Esophagus muscularis mucosa (tissue), 4 donors: ENCODE measurements at regions not wholly inside any gene's neighbourhood (a gene's known extent, or its start where the extent isn't known, plus 50 kb on each side); places are given as distances from the start of the nearest gene placed in this dataset.
A peak's percentile ranks its signal among the peaks of the same experiment; 100 is the strongest.

ENCODE experiments used
- DNase-seq: peaks from one replicate; pipeline ENCODE4 v3.0.0-alpha.2; 2017; ENCODE audit errors: extremely low spot score
- H3K27ac ChIP-seq, 4 donors: fragments of 200-600 bp; sonication (generic); replicated peaks in 1 of 4; 1 replicate in 3 of 4; 2 replicates in 1 of 4; pipeline ENCODE4 v1.5.1; 2016 to 2019; ENCODE audit warnings: mild to moderate bottlenecking in 1 of 4
- H3K27me3 ChIP-seq, 4 donors: fragments of 200-600 bp; sonication (generic); one replicate each; pipeline versions ENCODE4 v1.5.1 to v1.6.0; 2016 to 2019
- H3K36me3 ChIP-seq, 4 donors: fragments of 200-600 bp; sonication (generic); one replicate each; pipeline ENCODE4 v1.5.1; 2016 to 2019
- H3K4me1 ChIP-seq, 4 donors: fragments of 200-600 bp; sonication (generic); one replicate each; pipeline ENCODE4 v1.5.1; 2016 to 2019
- H3K4me3 ChIP-seq, 4 donors: fragments of 200-600 bp; sonication (generic); 1 replicate in 2 of 4; 2 replicates in 2 of 4; pipeline ENCODE4 v1.5.1; 2016 to 2019; ENCODE audit warnings: mild to moderate bottlenecking in 4 of 4, moderate library complexity in 1 of 4
- H3K9me3 ChIP-seq, 4 donors: fragments of 200-600 bp; sonication (generic); 1 replicate in 3 of 4; 2 replicates in 1 of 4; pipeline ENCODE4 v1.5.1; 2016 to 2019
- EP300 ChIP-seq: sonication (generic); formaldehyde crosslinking; IDR thresholded peaks from one replicate; pipeline ENCODE4 v1.6.1; 2017; ENCODE audit warnings: antibody characterized with exemption
- POLR2A ChIP-seq: fragments of 450-650 bp; IDR thresholded peaks from one replicate; pipeline ENCODE4 v1.6.1; 2017; ENCODE audit warnings: antibody characterized with exemption, moderate library complexity, mild to moderate bottlenecking, low read depth
- POLR2AphosphoS5 ChIP-seq, 2 donors: sonication (generic); formaldehyde crosslinking; IDR thresholded peaks; one replicate each; pipeline ENCODE4 v1.6.1; 2017; ENCODE audit warnings: antibody characterized with exemption in 2 of 2
- WGBS: methylation state at CpG from one replicate; pipeline ENCODE4 v1.1.5; 2018; 5-methylcytosine and 5-hydroxymethylcytosine counted together
- intact Hi-C: fragments of 100-400 bp; cut with DNase I; formaldehyde crosslinking; loops from one replicate; pipeline ENCODE4 v1.15.1; 2023
- TF ChIP-seq, protein P1 (sequence below), 3 experiments: fragments of 200-600 bp in 2 of 3; fragments of 450-650 bp in 1 of 3; sonication (generic) in 2 of 3; IDR thresholded peaks; one replicate each; pipeline ENCODE4 v1.5.1; 2017 to 2019; ENCODE audit warnings: antibody characterized with exemption in 3 of 3, mild to moderate bottlenecking in 2 of 3, moderate library complexity in 1 of 3

DNA sequence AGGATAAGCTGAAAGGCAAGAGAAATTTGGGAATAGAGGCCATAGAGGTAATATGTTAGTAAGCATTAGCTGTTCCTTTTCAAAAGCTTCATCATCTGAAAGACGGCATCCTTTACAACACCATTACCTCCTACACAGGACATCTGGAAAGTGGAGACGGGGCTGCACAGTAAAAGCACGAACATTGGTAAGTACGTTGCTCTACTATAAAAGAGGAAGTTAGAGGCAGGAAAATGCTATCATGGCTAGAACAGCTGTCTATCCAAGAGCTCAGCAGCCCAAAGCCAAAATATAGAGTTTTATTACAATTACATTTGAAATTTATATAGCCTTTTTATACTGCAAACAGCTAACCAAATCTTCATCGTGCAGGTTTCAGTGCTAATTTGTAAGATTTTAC lies 172.3 kb upstream of the GRIP1 start:
- Histone ChIP-seq H3K36me3 (no peaks in the 10 kb centered on the region), H3K4me3 (no peak overlapping the region), H3K27ac (no peak overlapping the region), H3K27me3 (no peaks in the 10 kb centered on the region), H3K4me1 (peaks cover 0 to 16% (median 14%) of the 10 kb centered on the region in 4 donors), H3K9me3 (no peaks in the 10 kb centered on the region)
- WGBS, result 80% methylated on average over 5 of the region's 5 CpGs
- intact Hi-C loops, result no loop called here
- no peak for DNase-seq
- TF ChIP-seq POLR2AphosphoS5 (IDR thresholded peaks at IDR 0.05) (no peak), POLR2A (no peak), EP300 (no peak)
- TF ChIP-seq, protein P1, sequence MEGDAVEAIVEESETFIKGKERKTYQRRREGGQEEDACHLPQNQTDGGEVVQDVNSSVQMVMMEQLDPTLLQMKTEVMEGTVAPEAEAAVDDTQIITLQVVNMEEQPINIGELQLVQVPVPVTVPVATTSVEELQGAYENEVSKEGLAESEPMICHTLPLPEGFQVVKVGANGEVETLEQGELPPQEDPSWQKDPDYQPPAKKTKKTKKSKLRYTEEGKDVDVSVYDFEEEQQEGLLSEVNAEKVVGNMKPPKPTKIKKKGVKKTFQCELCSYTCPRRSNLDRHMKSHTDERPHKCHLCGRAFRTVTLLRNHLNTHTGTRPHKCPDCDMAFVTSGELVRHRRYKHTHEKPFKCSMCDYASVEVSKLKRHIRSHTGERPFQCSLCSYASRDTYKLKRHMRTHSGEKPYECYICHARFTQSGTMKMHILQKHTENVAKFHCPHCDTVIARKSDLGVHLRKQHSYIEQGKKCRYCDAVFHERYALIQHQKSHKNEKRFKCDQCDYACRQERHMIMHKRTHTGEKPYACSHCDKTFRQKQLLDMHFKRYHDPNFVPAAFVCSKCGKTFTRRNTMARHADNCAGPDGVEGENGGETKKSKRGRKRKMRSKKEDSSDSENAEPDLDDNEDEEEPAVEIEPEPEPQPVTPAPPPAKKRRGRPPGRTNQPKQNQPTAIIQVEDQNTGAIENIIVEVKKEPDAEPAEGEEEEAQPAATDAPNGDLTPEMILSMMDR (IDR thresholded peaks at IDR 0.05), result no peak

DNA sequence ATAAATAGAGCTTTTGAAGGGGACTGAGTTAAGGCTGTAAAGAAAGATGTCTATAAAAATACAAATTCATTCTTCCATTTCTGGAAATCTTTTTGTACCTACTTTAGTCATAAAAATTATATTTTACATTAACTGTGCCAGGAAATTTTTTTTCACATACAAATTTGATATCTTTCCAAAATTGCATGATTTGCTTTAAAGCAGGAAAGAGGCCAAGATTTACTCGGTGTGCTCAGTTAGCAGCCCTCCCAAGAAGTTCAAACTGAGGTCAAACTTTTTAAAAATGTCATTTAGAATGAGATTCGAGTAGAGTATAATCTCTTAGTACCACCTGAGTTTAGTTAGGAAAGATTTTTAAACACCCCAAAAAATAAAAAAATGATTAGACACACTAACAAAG lies 173.2 kb upstream of the GRIP1 start:
- DNase-seq, result no peak
- H3K27me3 ChIP-seq, result no peaks in the 10 kb centered on the region
- H3K4me1 ChIP-seq, result peaks cover 0 to 16% (median 14%) of the 10 kb centered on the region in 4 donors
- no peak for TF ChIP-seq EP300
- TF ChIP-seq, protein P1 (IDR thresholded peaks at IDR 0.05), result no peak
- H3K27ac ChIP-seq, result no peak overlapping the region
- no peaks in the 10 kb centered on the region for H3K9me3 ChIP-seq
- intact Hi-C loops, result no loop called here
- 8% methylated on average over 2 of the region's 2 CpGs for whole genome bisulfite sequencing
- no peak overlapping the region for H3K4me3 ChIP-seq
- H3K36me3 ChIP-seq, result no peaks in the 10 kb centered on the region

DNA sequence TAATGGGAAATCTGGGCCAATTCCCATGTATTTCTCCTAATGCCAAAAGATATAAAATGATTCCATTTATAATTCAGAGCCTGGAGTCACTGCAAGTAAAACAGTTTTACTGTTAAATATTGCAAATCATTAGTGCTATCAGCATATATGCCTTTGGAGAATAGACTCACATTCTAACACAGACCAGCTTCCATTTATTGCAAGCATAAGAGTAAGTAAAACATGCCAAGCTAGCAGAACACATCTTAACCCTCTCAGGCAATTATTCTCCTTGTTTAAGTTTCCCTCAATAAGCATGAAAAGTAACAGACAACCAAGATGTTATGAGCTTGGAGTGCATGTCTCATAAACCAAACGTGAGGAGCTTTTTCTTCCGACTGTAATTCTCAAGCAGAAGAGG lies 173.9 kb upstream of the GRIP1 start:
- no peak overlapping the region for H3K4me3 ChIP-seq
- intact Hi-C loops, result no loop called here
- H3K36me3 ChIP-seq, result no peaks in the 10 kb centered on the region
- H3K4me1 ChIP-seq, result peaks cover 0 to 16% (median 14%) of the 10 kb centered on the region in 4 donors
- no peak for TF ChIP-seq EP300
- 31% methylated on average over 2 of the region's 2 CpGs for WGBS
- no peak overlapping the region for H3K27ac ChIP-seq
- DNase-seq, result no peak
- H3K9me3 ChIP-seq, result no peaks in the 10 kb centered on the region
- H3K27me3 ChIP-seq, result no peaks in the 10 kb centered on the region

DNA sequence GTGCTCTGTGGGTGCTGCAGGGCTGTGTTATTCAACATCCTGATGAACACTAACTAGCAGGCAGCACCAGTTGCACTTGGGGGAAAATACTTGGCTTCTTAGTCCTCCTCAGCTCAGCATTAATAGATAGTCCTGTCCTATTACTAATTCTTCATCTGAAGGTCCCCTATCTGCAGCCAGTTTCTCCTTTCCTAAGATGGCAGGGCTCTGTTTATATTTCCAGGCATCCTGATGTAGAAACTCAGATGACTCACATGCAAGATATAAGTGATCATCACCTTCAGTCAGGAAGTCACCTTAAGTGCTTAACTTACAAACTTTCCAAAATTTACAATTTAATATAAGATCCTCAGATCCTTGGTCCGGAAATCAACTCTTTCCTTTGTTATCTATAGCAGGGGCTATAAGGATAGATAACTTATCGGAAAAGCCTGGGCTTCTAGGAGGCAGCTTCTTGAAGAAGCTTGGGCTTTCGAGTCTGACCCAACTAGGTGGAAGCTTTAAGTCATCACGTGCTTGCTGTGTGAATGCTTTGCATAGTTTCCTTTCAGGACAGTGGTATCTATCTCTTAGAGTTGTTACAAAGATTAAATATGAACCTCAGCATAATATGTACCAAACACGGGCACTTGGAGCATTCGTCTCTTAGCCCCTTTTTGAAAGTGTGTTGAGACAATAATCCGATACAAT lies 181.0 kb upstream of the GRIP1 start:
- peaks cover 0 to 20% (median 17%) of the 10 kb centered on the region in 4 donors for H3K4me1 ChIP-seq
- H3K27me3 ChIP-seq, result no peaks in the 10 kb centered on the region
- 73% methylated on average over 7 of the region's 7 CpGs for WGBS
- H3K9me3 ChIP-seq, result no peaks in the 10 kb centered on the region
- no peak for TF ChIP-seq EP300
- TF ChIP-seq, protein P1 (IDR thresholded peaks at IDR 0.05), result no peak
- TF ChIP-seq POLR2A, result no peak
- TF ChIP-seq POLR2AphosphoS5 (IDR thresholded peaks at IDR 0.05), result no peak
- DNase-seq, result no peak
- H3K4me3 ChIP-seq, result no peak overlapping the region
- intact Hi-C loops, result loop anchor here (5.0 to 10.0 kb wide), 2 partner anchors 168 to 595 kb away; no protein-coding TSS in a partner anchor
- H3K36me3 ChIP-seq, result no peaks in the 10 kb centered on the region
- H3K27ac ChIP-seq, result no peak overlapping the region

DNA sequence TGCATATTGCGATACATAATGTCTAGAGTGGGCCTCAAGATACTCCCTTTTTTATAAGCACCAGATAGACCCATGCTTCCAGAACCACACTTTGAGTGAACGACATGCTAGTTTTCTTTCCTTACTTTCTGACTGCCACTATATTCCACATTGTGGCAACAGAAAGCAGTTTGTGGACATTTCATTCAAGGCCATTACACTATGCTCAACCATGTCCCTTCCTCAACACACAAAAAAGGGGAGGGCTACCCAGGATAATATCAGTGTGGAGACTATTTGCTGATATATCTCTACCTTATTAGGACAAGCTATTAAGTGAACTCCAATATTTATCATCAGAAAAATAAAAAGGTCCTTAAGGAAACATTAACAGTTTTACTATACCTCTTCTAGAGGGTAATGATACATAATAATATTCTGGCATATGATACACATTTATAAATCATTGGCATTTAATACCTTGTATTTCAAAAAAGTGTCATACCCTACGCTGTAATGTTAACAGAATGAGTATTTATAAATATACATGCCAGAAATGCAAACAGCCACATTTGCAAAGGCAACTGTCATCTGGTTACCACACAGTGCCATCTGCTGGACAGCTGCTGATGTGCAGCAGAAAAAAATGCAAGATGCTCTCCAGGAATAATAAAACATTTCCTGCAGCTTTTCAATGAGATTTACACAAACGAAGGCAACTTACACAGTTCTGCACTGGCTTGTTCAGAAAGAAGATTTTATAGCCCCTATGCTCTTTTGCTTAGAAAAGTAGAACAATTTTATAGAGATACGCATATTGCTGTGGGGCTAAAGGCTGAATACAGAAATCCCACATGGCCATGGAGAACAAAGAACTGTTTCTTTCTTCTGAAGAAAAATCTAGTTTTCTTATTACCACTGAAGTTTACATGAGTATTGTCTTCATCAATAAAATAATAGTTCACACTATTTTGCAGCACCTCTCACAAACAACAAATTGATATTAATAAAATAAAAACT lies 182.2 kb upstream of the GRIP1 start:
- no peaks in the 10 kb centered on the region for H3K27me3 ChIP-seq
- intact Hi-C loops, result loop anchor here (5.0 to 10.0 kb wide), 2 partner anchors 169 to 596 kb away; no protein-coding TSS in a partner anchor
- H3K4me1 ChIP-seq, result peaks cover 0 to 20% (median 17%) of the 10 kb centered on the region in 4 donors
- no peaks in the 10 kb centered on the region for H3K9me3 ChIP-seq
- H3K36me3 ChIP-seq, result no peaks in the 10 kb centered on the region
- no peak overlapping the region for H3K27ac ChIP-seq
- DNase-seq, result no peak
- H3K4me3 ChIP-seq, result no peak overlapping the region
- WGBS, result 39% methylated on average over 5 of the region's 5 CpGs
- TF ChIP-seq POLR2AphosphoS5 (IDR thresholded peaks at IDR 0.05), result no peak
- TF ChIP-seq, protein P1 (IDR thresholded peaks at IDR 0.05), result peak; percentile 82 to 95 (median 89)
